ENCODE measurements at regions not wholly inside any gene's neighbourhood (a gene's known extent, or its start where the extent isn't known, plus 50 kb on each side); places are given as distances from the start of the nearest gene placed in this dataset.
A peak's percentile ranks its signal among the peaks of the same experiment; 100 is the strongest.

DNA sequence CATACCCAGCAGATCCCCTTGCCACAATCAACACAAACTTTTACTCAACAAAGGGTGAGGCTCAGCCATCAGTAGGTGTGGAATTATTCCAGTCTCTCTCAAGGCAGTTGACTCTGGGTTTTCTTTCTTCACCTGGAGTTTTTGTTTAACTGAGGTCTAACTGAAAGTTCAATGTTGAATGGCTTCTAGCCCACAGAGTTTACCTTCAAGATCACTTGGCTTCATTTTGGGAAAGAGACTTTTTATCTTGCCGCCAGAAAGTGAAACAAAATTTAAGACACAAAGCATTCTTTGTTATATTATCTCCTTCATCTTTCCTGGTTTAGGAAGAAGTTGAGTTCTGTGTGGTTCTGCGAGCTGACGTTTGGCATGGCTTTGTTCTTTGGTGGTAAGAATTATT lies 83.8 kb upstream of the RASGEF1B start:
- no peak for ATAC-seq (ENCODE audit: low FRiP score)
- Histone ChIP-seq H3K9me3 (ENCODE audit: control insufficient read depth, low read length) (no peaks in the 10 kb centered on the region), H3K27me3 (ENCODE audit: control insufficient read depth in 1 of 2, insufficient read depth in 2 of 2, low read length in 1 of 2) (no peaks in the 10 kb centered on the region), H3K4me3 (ENCODE audit: low read length in 2 of 2) (no peak overlapping the region), H3K27ac (ENCODE audit: low read depth in 1 of 2, low read length in 2 of 2) (no peak overlapping the region), H3K4me1 (ENCODE audit: control insufficient read depth in 1 of 2, insufficient read depth in 2 of 2, low read length in 2 of 2) (no peaks in the 10 kb centered on the region), H3K36me3 (ENCODE audit: control insufficient read depth in 1 of 2, insufficient read depth in 2 of 2, low read length in 1 of 2) (no peaks in the 10 kb centered on the region)
- no peak for DNase-seq
- WGBS, 2 donors = 46 to 48% methylated on average over 3 of the region's 3 CpGs
- intact Hi-C loops (cut with DNase I) = no loop called here

DNA sequence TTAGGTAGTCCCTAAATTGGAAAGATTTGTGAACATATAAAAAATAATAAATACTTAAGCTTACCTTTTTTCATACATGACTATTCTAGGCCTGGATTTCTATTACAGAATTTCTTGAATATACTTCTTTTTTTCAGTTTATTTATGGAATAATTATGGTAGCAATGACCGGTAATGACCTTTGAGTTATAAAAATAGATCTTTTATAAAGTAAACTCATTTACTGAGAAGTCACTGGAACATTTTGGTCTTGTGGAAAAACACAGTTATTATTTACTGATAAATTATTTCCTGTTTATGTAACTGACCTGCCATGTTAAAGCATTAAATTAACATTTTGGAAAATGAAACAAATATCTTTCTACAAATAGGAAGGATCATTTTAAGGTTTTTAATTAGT lies 80.4 kb upstream of the RASGEF1B start:
- 87 to 95% methylated on average over 1 of the region's 1 CpG for WGBS, 2 donors
- intact Hi-C loops (cut with DNase I) = no loop called here
- no peak overlapping the region for H3K4me3 ChIP-seq (ENCODE audit: low read length in 2 of 2)
- no peaks in the 10 kb centered on the region for H3K36me3 ChIP-seq (ENCODE audit: control insufficient read depth in 1 of 2, insufficient read depth in 2 of 2, low read length in 1 of 2)
- no peaks in the 10 kb centered on the region for H3K27me3 ChIP-seq (ENCODE audit: control insufficient read depth in 1 of 2, insufficient read depth in 2 of 2, low read length in 1 of 2)
- ATAC-seq (ENCODE audit: low FRiP score) (no peak), DNase-seq (no peak)
- no peaks in the 10 kb centered on the region for H3K4me1 ChIP-seq (ENCODE audit: control insufficient read depth in 1 of 2, insufficient read depth in 2 of 2, low read length in 2 of 2)
- H3K9me3 ChIP-seq (ENCODE audit: control insufficient read depth, low read length) = no peaks in the 10 kb centered on the region
- H3K27ac ChIP-seq (ENCODE audit: low read depth in 1 of 2, low read length in 2 of 2) = no peak overlapping the region

DNA sequence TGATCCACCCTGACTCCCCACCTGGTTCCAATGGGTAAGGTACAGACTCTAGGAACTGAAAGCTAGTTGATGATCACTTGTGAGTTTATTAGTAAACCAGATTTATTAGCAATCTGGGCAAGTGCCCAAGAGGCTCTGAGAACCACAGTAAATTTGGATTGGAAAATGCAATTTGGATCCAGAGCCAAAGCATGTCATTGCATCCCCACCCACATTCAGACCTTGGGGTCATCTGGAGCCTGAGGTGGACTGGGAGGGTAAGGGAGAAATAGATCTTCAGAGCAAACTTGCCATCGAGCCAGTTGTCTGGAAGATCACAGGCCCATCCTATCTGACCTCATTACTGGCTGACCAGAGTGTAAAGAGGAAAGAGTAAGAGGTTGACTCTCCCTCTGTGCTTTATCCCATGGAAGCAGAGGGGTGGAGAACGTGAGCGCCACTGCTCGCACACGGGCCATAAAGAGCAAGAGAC lies 78.7 kb upstream of the RASGEF1B start:
- intact Hi-C loops (cut with DNase I) = no loop called here
- Histone ChIP-seq H3K27ac (ENCODE audit: low read depth in 1 of 2, low read length in 2 of 2) (no peak overlapping the region), H3K4me1 (ENCODE audit: control insufficient read depth in 1 of 2, insufficient read depth in 2 of 2, low read length in 2 of 2) (no peaks in the 10 kb centered on the region), H3K9me3 (ENCODE audit: control insufficient read depth, low read length) (no peaks in the 10 kb centered on the region), H3K36me3 (ENCODE audit: control insufficient read depth in 1 of 2, insufficient read depth in 2 of 2, low read length in 1 of 2) (no peaks in the 10 kb centered on the region), H3K27me3 (ENCODE audit: control insufficient read depth in 1 of 2, insufficient read depth in 2 of 2, low read length in 1 of 2) (no peaks in the 10 kb centered on the region), H3K4me3 (ENCODE audit: low read length in 2 of 2) (no peak overlapping the region)
- WGBS, 2 donors = 87 to 91% methylated on average over 5 of the region's 5 CpGs
- peak; percentile 60 for ATAC-seq (ENCODE audit: low FRiP score)
- DNase-seq = no peak

DNA sequence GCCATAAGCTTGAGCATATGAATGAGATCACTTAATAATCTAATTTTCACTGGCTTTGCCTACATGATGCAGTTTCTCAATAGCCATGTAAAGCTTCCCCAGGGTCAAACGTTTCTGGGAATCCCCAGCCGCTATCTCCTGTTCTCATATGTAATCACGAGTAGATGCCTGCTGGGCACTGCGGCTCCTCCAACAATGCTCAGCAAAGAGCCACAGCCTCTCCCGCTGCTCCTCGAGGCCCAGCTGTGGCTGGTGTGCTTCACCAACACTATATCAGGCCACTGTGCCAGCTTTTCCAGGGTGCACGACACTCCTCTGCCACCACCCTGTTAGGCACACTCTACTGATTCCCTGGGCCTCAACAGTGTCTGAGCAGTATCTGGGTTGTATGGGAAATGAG lies 78.3 kb upstream of the RASGEF1B start:
- Histone ChIP-seq H3K4me3 (ENCODE audit: low read length in 2 of 2) (no peak overlapping the region), H3K9me3 (ENCODE audit: control insufficient read depth, low read length) (no peaks in the 10 kb centered on the region), H3K36me3 (ENCODE audit: control insufficient read depth in 1 of 2, insufficient read depth in 2 of 2, low read length in 1 of 2) (no peaks in the 10 kb centered on the region), H3K27me3 (ENCODE audit: control insufficient read depth in 1 of 2, insufficient read depth in 2 of 2, low read length in 1 of 2) (no peaks in the 10 kb centered on the region), H3K4me1 (ENCODE audit: control insufficient read depth in 1 of 2, insufficient read depth in 2 of 2, low read length in 2 of 2) (no peaks in the 10 kb centered on the region), H3K27ac (ENCODE audit: low read depth in 1 of 2, low read length in 2 of 2) (no peak overlapping the region)
- ATAC-seq (ENCODE audit: low FRiP score) (peak; percentile 62), DNase-seq (no peak)
- 83 to 85% methylated on average over 7 of the region's 7 CpGs for WGBS, 2 donors
- intact Hi-C loops (cut with DNase I) = no loop called here

DNA sequence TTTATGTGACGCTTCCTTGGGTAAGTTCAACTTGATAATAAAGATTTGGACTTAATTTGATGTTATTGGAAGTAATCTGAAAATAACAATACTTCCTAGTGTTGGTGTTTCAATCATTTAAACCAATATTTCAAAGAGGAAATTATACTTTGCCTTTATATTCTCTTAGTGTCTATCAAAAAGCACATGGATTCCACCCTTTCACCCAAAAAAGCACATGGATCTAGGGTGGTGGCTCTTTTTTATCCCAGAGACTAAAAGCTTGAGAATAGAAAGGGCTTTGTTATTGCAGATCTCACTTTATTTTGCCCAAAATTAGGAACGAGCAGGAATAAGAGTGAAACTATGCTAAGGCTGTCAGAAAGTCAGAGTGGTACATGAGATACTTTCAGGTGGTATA lies 75.1 kb upstream of the RASGEF1B start:
- intact Hi-C loops (cut with DNase I) = no loop called here
- 66 to 72% methylated on average over 2 of the region's 2 CpGs for WGBS, 2 donors
- no peak for ATAC-seq (ENCODE audit: low FRiP score)

DNA sequence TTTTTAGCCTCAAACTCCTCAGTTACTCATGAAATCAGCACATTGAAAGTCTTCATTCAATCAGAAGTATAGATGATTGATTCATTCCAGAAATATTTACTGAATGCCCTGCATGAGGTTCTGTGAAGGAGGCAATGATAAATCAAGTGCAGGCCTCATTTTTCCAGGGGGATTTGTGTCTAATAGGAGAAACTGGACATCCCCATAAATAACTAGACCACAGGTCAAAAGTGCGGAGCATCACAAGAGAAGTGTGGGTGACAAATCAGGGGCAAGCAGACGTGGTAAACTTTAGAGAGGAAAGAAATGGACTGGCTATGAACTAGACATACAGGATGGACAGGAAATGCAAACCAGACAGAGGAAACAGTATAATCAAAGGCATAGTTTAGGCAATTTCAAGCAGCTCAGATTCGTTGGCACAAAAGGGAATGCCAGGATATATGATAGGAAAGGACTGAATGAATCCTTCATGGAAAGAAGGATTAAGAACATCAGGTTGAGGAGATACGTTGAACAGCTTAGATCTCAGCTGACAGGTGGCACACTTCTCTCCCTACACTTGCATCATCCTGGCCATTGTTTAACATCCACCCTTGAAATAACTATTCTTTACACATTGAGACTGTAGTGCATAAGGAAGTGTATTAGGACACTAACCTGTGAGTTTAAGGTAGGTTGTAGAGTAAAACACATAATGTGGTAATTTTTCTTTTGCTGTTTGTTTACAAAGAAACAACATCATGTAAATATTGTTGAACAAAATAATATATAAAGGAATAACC lies 69.6 kb upstream of the RASGEF1B start:
- Histone ChIP-seq H3K36me3 (ENCODE audit: control insufficient read depth in 1 of 2, insufficient read depth in 2 of 2, low read length in 1 of 2) (no peaks in the 10 kb centered on the region), H3K4me3 (ENCODE audit: low read length in 2 of 2) (no peak overlapping the region), H3K9me3 (ENCODE audit: control insufficient read depth, low read length) (no peaks in the 10 kb centered on the region), H3K27me3 (ENCODE audit: control insufficient read depth in 1 of 2, insufficient read depth in 2 of 2, low read length in 1 of 2) (no peaks in the 10 kb centered on the region), H3K27ac (ENCODE audit: low read depth in 1 of 2, low read length in 2 of 2) (no peak overlapping the region), H3K4me1 (ENCODE audit: control insufficient read depth in 1 of 2, insufficient read depth in 2 of 2, low read length in 2 of 2) (no peaks in the 10 kb centered on the region)
- intact Hi-C loops (cut with DNase I) = no loop called here
- ATAC-seq (ENCODE audit: low FRiP score) = no peak
- DNase-seq = no peak
- WGBS, 2 donors = 62 to 68% methylated on average over 4 of the region's 4 CpGs

More for the DNA sequence above, 75.1 kb upstream of the RASGEF1B start:
- Histone ChIP-seq H3K4me3 (ENCODE audit: low read length in 2 of 2) (no peak overlapping the region), H3K4me1 (ENCODE audit: control insufficient read depth in 1 of 2, insufficient read depth in 2 of 2, low read length in 2 of 2) (no peaks in the 10 kb centered on the region), H3K27ac (ENCODE audit: low read depth in 1 of 2, low read length in 2 of 2) (no peak overlapping the region), H3K36me3 (ENCODE audit: control insufficient read depth in 1 of 2, insufficient read depth in 2 of 2, low read length in 1 of 2) (no peaks in the 10 kb centered on the region), H3K9me3 (ENCODE audit: control insufficient read depth, low read length) (no peaks in the 10 kb centered on the region), H3K27me3 (ENCODE audit: control insufficient read depth in 1 of 2, insufficient read depth in 2 of 2, low read length in 1 of 2) (no peaks in the 10 kb centered on the region)
- no peak for DNase-seq

DNA sequence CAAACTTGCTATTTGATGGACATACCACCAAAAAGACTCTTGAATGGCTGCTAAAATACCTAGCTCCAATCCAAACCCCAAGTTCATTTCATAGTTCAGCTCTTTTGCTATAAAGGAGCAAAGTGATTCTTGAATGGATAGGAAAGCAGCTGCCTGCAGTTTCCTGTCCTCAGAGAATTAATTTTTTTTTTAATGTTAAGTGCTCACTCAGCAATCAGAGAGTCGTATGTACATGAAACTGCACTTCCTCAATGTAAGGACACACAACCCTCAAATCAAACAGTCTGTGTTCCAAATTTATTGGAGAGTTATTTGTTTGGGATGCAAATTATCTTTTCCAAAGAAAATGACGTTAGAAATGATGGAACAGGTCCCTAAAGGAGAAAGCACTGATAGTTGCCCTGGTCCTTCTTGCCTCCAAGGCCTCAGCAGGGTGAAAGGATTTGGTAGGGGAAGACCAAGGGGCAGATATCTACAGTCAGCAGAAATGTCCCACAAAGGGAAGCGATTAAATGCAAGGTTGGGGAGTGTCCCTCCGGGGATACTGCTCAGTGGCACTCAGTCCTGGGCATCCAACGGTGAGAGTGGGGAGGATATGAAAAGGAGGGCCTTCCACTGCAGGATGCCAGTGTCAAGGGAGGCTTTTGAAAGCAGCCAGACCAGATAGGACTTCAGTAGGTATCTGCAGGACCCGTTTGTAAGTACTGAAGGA lies 67.2 kb upstream of the RASGEF1B start:
- WGBS, 2 donors = 73 to 80% methylated on average over 6 of the region's 6 CpGs
- intact Hi-C loops (cut with DNase I) = no loop called here

DNA sequence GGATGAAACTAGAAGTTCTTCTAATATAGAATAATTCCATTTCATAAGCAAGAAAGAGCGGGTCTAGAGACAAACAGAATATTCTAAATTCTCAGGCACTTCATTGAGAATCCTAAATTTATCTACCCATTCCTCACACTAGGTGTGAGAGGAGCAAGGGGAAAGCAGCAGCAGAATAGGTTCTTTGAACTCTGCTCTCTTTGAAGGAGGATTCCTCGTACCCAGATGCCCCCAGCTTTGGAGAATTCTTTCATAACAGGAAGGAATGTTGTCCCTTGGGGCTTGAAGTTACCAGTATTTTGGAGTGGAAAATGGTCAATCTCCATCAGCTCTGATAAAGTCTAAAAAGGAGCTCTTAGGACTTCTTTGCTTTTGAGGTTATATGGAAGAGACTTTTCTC lies 59.7 kb upstream of the RASGEF1B start:
- H3K4me1 ChIP-seq (ENCODE audit: control insufficient read depth in 1 of 2, insufficient read depth in 2 of 2, low read length in 2 of 2) = no peaks in the 10 kb centered on the region

More for the DNA sequence above, 67.2 kb upstream of the RASGEF1B start:
- H3K4me3 ChIP-seq (ENCODE audit: low read length in 2 of 2) = no peak overlapping the region
- no peaks in the 10 kb centered on the region for H3K36me3 ChIP-seq (ENCODE audit: control insufficient read depth in 1 of 2, insufficient read depth in 2 of 2, low read length in 1 of 2)
- no peaks in the 10 kb centered on the region for H3K27me3 ChIP-seq (ENCODE audit: control insufficient read depth in 1 of 2, insufficient read depth in 2 of 2, low read length in 1 of 2)
- DNase-seq = no peak
- H3K27ac ChIP-seq (ENCODE audit: low read depth in 1 of 2, low read length in 2 of 2) = no peak overlapping the region
- no peaks in the 10 kb centered on the region for H3K4me1 ChIP-seq (ENCODE audit: control insufficient read depth in 1 of 2, insufficient read depth in 2 of 2, low read length in 2 of 2)
- no peaks in the 10 kb centered on the region for H3K9me3 ChIP-seq (ENCODE audit: control insufficient read depth, low read length)
- no peak for ATAC-seq (ENCODE audit: low FRiP score)

DNA sequence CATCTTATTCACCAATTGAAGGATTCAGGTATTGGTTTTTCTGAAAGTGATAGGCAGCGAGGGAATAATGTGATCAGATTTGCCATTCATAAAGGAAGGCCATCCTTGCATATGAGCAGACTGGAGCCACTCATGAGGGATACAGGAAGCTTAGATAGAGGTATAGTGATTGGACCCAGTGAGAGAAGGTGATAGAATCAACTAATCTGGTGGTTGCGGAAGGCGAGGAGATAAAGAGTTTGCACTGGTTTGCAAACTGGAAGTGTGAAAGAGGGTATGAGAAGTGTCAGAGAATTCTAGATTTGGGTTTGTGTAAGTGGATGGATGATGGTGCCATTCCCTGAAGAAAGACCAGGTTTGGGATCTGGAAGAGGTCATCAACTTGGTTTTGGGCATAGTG lies 57.3 kb upstream of the RASGEF1B start:
- H3K9me3 ChIP-seq (ENCODE audit: control insufficient read depth, low read length) = no peaks in the 10 kb centered on the region
- intact Hi-C loops (cut with DNase I) = no loop called here
- DNase-seq (no peak), ATAC-seq (ENCODE audit: low FRiP score) (no peak)
- WGBS, 2 donors = 97% methylated on average over 3 of the region's 3 CpGs
- H3K27ac ChIP-seq (ENCODE audit: low read depth in 1 of 2, low read length in 2 of 2) = no peak overlapping the region
- no peak overlapping the region for H3K4me3 ChIP-seq (ENCODE audit: low read length in 2 of 2)
- no peaks in the 10 kb centered on the region for H3K36me3 ChIP-seq (ENCODE audit: control insufficient read depth in 1 of 2, insufficient read depth in 2 of 2, low read length in 1 of 2)
- no peaks in the 10 kb centered on the region for H3K27me3 ChIP-seq (ENCODE audit: control insufficient read depth in 1 of 2, insufficient read depth in 2 of 2, low read length in 1 of 2)
- no peaks in the 10 kb centered on the region for H3K4me1 ChIP-seq (ENCODE audit: control insufficient read depth in 1 of 2, insufficient read depth in 2 of 2, low read length in 2 of 2)

More for the DNA sequence above, 59.7 kb upstream of the RASGEF1B start:
- H3K4me3 ChIP-seq (ENCODE audit: low read length in 2 of 2) = no peak overlapping the region
- intact Hi-C loops (cut with DNase I) = no loop called here
- no peak overlapping the region for H3K27ac ChIP-seq (ENCODE audit: low read depth in 1 of 2, low read length in 2 of 2)
- ATAC-seq (ENCODE audit: low FRiP score) (no peak), DNase-seq (no peak)
- no peaks in the 10 kb centered on the region for H3K36me3 ChIP-seq (ENCODE audit: control insufficient read depth in 1 of 2, insufficient read depth in 2 of 2, low read length in 1 of 2)
- no peaks in the 10 kb centered on the region for H3K27me3 ChIP-seq (ENCODE audit: control insufficient read depth in 1 of 2, insufficient read depth in 2 of 2, low read length in 1 of 2)
- H3K9me3 ChIP-seq (ENCODE audit: control insufficient read depth, low read length) = no peaks in the 10 kb centered on the region
- WGBS, 2 donors = 47 to 58% methylated on average over 2 of the region's 2 CpGs

Data from aorta (tissue), 5 donors.